Astrocyte of the cerebellum (primary cell): ENCODE measurements at regions not wholly inside any gene's neighbourhood (a gene's known extent, or its start where the extent isn't known, plus 50 kb on each side); places are given as distances from the start of the nearest gene placed in this dataset.

Experiments
- DNase-seq: peaks from one replicate; pipeline ENCODE4 v3.0.0-alpha.2; 2011; ENCODE audit warnings: low read depth
- H3K4me3 ChIP-seq: 2 replicates; pipeline ENCODE4 v1.5.1; 2011; ENCODE audit warnings: mild to moderate bottlenecking, low read depth, low read length, moderate library complexity
- in situ Hi-C: cut with HindIII; loops from 2 replicates; pipeline ENCODE4 v1.10.0; 2017; ENCODE audit warnings: low sequenced_read_pairs
- TF ChIP-seq, protein P1 (sequence below): IDR thresholded peaks from 2 replicates; pipeline ENCODE4 v1.5.1; 2012; ENCODE audit warnings: low read length, low read depth, moderate library complexity, mild to moderate bottlenecking; ENCODE audit errors: missing control alignments

DNA sequence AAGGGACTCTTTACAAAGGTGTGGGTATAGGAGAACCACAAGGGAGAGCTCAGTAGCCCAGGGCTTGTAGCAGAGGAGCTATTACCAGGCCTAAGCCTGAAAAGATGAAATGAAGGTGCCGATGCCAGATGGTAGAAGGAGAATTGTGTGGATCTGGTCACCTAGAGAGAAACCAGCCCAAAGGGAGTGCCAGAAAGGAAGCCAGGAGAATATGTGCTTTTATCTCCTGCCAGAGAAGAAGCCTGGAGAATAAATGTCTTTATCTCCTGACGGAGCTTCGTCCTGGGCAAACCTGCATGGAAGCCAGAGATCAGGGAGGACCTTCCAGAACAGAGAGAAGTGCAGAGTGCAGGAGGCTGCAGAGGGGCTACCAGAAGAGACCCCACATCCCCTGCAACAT is 142.6 kb downstream of the MED10 start:
- no peak overlapping the region for H3K4me3 ChIP-seq
- no peak for DNase-seq
- TF ChIP-seq, protein P1, sequence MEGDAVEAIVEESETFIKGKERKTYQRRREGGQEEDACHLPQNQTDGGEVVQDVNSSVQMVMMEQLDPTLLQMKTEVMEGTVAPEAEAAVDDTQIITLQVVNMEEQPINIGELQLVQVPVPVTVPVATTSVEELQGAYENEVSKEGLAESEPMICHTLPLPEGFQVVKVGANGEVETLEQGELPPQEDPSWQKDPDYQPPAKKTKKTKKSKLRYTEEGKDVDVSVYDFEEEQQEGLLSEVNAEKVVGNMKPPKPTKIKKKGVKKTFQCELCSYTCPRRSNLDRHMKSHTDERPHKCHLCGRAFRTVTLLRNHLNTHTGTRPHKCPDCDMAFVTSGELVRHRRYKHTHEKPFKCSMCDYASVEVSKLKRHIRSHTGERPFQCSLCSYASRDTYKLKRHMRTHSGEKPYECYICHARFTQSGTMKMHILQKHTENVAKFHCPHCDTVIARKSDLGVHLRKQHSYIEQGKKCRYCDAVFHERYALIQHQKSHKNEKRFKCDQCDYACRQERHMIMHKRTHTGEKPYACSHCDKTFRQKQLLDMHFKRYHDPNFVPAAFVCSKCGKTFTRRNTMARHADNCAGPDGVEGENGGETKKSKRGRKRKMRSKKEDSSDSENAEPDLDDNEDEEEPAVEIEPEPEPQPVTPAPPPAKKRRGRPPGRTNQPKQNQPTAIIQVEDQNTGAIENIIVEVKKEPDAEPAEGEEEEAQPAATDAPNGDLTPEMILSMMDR = no peak
- in situ Hi-C loops = no loop called here

DNA sequence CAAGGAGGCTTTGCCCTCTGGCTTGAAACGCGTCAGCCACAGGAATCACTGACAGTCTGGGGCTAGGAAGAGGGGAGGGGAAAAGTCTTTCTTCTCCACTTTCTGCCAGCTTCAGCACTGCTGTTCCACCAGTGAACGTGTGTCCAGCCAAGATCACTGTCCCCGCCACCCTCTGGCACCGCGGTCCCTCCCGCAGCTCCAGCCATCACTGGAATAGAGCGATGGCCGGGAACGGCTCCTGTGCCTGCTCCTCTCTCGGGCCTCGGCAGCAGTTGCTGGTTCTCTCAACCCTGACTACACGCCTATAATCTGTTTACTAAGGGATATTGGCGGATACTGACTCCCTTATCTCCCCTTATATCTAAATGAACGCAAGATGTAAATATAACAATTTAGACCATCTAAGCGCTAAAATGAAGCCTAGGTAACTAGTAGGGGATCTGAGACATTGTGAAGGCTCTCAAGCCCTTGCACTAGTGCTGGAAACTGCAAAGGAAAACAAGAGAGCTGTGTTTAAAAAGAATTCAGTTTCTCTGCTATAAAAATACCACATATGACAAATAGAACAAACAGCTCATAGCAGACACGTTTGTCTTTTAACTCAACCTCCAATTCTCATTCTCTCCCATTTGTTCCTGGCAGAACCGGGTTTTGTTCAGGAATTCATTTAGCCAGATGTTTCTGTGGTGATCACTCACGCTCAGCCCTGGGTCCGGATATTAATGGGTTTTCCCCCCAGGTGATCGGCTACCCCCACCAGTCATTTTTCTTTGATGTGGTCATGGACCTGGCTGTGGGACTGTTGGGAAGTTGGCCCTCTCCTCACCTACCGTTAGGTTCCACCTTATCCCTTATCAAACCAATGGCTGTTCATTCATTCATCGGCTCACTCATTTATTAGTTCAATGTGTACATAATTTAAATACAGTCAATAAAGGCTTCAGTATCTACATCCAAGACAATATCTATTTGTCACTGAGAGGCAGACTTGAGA is 149.8 kb downstream of the MED10 start:
- TF ChIP-seq, protein P1 = no peak
- no peak overlapping the region for H3K4me3 ChIP-seq
- in situ Hi-C loops = no loop called here

DNA sequence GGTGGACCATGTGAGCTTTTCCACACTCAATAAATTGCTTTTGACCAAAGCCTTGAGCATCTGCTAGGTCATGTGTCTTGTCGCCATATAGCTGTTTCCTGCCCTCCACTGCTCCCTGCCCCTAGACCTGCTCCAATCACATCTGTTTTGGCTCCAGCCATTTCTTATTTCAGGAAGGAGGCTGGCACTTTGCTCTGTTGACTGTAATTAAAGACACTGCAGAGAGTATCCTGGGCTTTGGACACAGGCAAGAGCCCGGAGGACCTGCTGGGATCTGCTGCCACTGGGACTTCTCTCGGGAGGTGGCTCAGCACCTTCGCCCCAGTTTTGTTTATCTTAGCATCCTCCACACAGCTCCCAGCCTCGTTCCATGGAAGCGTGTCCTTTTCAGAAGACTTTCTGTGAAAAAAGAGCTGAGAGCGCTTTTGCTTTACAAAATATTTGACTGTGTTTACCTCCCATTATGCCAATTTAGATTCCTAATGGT is 153.2 kb downstream of the MED10 start:
- in situ Hi-C loops = no loop called here
- H3K4me3 ChIP-seq = no peak overlapping the region
- no peak for DNase-seq
- TF ChIP-seq, protein P1 = no peak

More for the DNA sequence above, 149.8 kb downstream of the MED10 start:
- DNase-seq = no peak

DNA sequence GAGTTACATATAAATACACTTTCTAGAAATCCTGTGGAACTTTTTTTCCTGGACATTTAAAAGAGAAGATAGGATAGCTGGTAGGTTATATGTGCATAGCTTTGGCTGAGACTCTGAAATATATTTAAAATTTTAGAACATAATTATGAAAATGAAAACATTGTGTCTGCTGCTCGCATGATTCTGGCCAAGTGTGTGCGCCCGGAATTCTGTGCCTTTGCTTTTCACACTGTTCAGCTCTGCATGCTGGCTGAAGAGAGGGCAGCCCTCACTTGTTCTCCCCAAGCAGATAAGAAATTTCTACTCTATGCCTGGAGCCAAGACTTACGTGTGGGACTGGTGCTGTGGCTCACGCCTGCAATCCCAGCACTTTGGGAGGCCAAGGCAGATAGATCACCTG is 153.9 kb downstream of the MED10 start:
- in situ Hi-C loops = no loop called here
- no peak for DNase-seq

DNA sequence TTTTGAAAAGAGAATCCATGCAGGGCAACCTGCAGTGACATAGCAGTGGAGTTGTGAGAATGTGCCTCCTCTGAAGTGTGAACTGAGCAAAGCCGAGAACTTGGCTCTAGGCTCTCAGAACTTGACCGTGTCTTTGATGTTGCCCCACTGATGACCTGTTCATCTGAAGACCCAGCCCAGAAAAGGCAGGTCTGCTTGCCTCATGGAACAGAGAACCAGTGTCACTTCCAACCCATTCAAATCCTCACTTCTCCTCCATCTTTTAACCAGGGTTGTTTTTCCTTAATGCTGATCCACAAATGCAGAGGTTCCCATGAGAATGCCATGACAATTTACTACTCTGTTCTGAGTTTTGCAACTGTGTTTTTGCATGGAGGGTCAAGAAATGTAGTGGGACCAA is 155.4 kb downstream of the MED10 start:
- TF ChIP-seq, protein P1 = no peak
- in situ Hi-C loops = no loop called here
- H3K4me3 ChIP-seq = no peak overlapping the region
- DNase-seq = no peak

More for the DNA sequence above, 153.9 kb downstream of the MED10 start:
- H3K4me3 ChIP-seq = no peak overlapping the region
- TF ChIP-seq, protein P1 = no peak

DNA sequence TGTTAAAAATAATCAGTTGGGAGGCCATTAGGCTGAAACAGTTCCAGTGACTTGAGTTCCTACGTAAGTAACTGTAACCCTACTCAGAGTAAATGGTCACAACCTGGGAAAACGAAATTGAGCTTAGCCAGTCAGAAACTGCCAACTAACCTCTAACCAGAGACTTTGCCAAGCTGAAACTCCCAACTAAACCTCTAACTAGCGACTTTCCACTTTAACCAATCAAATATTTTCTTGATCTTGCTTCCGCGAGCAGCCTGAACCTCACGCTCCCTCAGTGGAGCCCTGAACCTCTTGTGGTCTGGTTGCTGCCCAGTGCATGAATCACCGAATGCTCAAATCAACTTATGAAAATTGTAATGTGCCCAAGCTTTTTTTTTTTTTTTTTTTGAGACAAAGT is 156.2 kb downstream of the MED10 start:
- H3K4me3 ChIP-seq = no peak overlapping the region
- DNase-seq = no peak
- TF ChIP-seq, protein P1 = no peak
- in situ Hi-C loops = no loop called here
